GM21737 (cell line): ENCODE measurements at regions not wholly inside any gene's neighbourhood (a gene's known extent, or its start where the extent isn't known, plus 50 kb on each side); places are given as distances from the start of the nearest gene placed in this dataset.

ENCODE experiments used
- ATAC-seq: cut with Tn5 transposase; IDR thresholded peaks from one replicate; pipeline ENCODE4 v1.9.1; 2021; ENCODE audit warnings: mild to moderate bottlenecking, moderate library complexity; ENCODE audit not compliant: unreplicated experiment

DNA sequence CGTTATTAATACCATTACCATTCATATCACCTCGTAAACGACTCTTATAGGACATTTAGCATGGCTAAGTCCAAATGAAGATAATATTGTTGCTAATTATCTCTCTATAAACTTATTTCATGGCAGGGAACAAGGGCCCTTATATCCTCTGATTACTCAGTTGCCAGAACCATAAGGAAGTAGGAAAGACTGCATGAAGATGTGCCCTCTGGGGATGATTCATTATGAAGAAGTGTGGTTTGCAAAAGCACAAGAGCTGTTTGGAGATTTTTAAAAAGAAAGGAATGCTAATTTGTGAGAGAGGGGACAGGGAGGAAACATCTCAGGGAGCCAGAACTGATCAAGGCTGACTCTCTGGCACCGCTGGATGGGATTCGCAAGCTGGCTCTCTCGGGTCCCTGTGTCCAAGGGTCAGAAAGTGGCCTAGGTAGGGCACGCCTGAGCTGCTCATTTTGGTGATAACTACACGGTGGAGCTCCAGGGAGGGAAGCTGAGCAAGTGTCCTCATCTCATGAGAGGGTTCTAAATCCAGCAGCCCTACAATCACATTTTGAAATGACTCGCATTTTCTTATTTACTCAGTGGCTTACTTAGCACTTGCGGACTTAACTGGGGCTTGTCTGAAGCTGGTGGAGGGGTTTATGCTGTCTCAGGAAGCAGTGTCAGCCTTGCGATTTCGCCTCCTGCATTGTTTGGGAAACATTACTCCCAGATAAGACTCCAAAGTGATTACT lies 136.8 kb downstream of the C5orf15 start:
- ATAC-seq = no peak

DNA sequence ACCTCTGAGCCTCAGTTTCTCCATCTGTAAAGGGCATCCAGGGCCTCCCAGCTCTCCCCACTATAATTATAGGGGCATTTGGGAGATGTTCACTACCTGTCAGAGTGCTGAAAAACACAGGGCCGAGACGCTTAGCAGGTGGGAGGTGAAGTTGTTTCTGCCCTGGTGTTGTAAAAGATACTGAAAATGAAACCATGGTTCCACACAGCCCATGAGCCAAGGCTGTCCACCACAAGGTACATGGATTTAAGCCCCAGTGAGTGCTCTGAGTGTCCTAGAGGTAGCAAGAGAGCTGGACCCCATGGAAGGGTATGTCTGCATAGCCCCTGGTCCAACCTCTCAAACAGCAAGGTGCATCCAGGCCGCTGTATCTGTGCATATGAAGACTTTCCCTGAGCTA lies 137.5 kb downstream of the C5orf15 start:
- no peak for ATAC-seq

DNA sequence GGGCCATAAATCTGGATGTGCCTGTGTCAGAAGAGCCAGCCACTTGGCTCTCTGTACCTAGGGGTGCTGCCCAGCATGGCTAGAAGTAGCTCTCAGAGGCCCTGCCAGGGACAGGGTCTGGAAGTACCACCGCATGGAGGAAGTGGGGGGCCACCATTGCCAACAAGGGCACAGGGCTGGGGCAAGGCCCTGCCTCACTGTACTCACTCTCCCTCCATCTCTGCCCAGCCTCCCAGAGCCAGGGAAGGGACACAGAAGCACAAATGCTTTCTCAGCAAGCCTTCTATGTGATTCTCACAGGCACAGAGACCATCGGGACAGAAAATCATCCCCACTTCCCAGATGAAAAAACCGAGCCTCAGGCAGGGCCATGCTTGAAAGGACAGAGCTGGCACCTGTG lies 138.1 kb downstream of the C5orf15 start:
- ATAC-seq = no peak

DNA sequence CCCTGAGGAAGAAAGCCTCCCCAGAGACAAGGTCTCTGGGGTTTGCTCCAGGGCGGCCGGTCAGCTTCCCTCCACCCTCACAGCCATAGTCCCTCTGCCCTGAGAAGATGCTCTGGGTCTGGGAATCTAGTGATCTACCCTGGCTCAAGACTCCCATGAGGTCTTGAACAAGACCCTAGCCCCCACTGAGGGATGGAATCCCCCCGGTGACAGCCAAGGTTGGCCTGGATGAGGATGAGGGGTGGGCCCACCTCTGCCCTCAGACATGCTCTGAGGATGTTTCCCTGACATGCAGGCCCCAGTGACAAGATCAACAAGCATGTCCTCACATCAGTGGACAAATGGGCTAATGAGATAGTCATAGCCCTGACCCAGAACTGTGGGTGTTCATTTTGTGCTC lies 138.6 kb downstream of the C5orf15 start:
- no peak for ATAC-seq

DNA sequence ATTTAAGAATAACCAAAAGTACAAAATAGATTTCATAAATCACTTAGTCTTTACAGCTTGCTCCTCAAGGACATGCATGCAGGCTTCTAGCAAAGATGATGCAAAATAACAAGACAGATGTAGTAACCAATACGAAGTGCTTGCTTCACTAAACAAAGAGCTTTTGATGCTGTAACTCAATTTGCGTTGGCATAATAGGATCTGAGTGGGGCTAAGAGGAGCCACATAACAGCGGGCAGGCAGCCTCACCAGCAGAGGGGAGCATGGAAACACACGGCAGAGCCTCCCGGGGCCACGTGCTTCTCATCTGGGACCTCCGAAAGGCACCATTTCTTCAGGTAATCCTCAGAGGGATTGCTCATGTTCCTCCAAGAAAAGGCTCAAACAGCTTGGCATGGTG lies 139.7 kb downstream of the C5orf15 start:
- ATAC-seq = no peak

DNA sequence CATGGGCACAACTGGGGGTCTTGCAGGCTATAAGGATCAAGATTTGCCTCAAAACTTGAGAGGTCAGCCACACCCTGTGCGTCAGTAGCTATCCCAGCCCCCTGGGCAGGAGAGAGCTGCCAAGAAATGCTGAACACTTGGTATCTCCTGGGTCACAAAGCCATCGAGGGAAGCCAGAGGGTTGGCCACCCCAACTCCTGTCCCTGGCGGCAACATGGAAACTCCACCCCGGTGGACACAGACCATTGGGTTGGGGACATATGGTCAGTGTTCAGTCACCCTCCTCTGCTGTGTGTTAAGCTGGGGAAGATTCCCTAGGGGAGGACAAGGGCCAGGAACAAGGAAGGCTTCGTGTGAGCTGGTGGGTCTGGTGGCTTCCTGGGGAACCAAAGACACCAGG lies 140.6 kb downstream of the C5orf15 start:
- ATAC-seq = no peak

DNA sequence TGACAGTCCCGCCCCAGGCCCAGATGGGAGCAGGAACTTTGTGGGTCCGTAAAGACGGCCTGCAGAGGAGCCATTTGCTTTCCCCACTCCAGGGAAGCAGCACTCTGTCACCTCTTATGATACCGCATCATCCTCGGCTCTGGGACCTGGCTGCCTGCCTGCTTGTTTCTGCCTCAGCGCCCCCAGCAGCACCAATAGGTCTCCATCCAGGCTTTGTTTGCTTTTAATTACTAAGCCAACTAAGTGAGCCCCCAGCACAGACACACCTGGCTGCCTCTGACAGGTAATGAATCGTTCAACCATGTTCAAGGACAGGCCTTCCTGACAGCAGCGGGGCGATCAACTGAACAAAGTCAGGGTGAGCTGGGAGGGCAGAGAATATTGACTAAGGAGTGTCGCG lies 141.4 kb downstream of the C5orf15 start:
- no peak for ATAC-seq

DNA sequence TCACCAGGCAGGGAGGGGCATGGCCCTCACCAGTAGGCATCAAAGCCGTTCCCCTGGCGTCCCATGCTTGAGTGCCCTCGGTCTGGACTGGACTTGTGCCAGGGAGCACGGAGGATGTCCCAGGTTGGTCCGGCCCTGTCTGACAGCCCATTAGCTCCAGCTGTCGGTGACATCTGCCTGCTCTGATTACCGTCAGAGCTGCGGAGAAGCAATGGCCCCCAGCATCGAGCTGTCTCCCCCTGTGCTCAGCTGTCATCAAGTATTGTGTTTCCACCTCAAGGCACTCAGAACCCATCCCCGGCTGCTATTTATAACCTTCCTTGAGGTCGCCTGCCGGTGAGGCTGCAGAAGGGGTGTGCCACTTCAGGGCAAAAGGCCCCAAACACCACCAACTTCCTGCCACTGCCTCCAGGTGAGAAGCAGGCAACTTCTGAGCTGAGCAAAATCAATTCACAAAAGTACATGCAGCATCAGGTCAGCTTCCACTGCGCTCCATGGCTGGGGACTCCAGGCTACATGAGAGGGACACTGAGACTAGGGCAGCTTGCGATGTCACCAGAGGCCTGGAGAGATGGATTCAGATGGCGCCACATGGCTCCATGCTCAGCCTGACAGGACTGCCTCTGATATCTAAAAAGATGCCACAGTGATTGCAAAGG lies 142.7 kb downstream of the C5orf15 start:
- peak; percentile 34 for ATAC-seq

DNA sequence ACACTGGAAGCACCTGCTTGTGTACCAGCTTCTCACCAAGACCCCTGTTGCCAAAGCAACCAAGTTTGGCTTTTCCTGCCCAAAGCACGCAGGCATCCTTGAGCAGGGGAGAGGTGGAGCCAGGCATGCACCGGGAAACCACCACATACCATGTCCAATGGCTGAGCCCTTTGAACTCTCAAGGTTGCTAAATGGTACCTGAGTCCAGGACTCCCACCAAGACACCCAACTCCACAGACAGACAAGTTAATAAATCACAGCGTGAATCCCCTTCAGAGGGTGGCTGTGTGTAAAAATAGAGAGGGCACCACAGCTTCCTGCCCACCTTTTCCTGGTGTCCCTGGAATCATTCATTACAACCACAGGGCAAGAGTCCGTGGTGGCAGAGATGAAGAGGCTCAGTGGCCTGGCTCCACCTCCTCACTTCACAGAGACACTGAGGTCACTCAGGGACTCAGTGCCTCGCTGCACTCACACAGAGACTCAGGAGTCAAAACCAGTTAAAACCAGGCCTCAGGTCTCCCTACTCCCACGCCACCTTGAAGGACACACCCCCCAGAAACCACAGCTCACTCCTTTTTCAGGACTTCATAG lies 143.7 kb downstream of the C5orf15 start:
- peak; percentile 53 for ATAC-seq

DNA sequence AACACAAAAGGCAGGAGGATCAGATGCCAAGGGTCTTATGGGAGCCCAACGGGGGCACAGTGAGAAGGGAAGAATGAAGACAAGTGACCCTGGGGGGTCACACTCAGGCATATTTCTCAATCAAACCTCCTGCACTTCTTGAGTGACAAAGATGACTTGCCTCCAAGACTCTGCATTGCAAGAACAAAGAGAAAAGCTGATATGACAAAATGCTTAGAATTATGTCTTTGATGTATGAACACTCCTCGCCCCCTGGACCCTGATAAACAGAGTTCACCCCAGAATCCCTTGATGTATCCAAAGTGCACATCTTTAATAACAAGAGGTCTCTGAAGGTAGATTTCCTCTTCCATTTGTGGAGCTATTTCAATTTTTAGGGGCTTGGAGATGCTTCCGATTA lies 146.5 kb downstream of the C5orf15 start:
- ATAC-seq = no peak

DNA sequence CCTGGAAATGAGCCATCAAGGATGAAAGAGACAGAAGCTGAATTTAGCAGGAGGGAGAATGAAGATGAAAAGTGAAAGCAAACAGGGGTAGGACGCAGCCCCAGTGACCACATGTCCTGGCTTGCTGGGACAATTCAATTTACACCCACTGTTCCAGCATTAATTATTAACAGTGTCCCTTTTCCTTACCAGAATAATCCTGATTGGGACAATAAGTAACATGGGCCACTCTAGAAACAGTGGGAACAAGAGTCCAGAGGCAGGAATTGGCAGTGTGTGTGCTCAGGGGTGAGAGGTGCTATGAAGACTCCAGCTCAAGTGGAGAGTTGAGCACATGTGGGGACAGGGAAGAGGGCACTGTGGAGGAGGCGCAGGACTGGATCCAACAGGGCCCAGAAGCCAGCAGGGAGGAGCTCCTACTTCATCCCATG lies 147.1 kb downstream of the C5orf15 start:
- no peak for ATAC-seq

DNA sequence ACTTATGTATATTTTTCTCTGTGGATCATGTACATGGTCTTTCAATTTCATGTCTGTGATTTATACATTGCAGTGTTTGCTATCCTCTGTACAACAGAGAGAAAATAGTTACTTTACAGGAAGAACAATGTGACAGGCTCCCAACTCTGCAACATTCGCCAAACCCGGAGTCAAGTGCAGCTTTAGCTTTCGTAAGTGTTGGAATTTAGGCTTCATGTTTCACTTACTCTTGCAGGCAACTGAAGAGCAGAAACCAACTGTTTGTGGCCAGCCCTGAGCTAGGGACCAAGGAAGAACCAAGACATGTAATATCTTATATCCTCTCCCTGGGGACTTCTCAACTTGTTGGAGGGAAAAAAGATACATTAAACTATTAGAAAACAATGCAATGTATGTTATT lies 147.9 kb downstream of the C5orf15 start:
- ATAC-seq = no peak

DNA sequence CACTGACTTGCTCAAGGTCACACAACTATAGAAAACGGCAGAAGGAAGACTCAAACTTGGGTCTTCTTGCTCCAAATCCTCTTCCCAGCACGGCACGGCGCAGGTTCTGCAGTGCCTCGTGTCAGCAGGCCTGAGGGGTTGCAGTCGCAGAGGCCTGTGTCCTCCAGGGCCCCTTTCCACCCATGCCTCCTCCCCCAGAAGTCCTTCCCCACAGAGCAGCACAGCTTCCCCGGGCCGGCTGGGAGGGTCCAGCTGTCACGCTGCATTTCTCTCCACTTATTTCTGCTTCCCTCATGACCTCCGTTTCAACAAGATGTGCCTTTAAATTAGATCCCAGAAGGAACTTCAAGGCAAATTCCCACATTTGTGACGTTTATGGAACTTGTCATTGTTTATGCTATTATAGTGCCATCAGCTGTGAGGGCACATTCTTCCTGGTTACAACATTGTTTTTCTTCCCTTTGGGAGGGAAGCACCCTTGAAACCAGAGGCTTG lies 148.4 kb downstream of the C5orf15 start:
- no peak for ATAC-seq

DNA sequence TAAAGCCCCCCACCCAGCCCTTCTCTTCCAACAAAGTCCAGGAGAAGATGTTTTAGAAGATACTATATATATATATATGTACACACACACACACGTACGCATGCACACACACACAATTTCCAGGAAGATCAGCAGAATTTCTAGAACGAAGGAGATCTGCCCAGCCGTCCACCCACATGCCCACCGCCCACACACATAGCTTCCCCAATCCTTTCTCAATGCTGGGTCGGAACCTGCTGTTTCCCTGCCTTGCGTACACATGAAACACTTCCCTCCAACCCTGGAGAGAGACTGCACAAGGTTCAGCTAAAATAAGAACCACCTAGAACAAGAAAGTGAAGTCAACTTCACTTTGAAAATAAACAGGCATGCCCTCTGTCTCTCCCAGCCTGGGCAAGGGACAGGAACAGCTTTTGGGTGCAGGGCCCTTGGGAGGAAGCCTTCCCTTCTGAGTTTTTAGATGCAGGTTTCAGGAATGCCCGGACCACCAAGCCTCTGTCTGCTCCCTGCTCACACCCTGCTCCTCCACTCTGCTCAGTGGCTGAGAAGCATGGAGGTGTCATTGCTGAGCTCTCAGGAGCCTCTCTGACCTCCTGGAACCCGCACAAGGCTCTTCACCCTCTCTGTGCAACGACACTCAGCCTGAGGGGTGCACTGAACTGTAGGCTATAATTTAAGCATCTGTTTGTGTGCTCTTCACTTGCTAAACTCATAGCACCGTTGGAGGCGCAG lies 149.4 kb downstream of the C5orf15 start:
- no peak for ATAC-seq

DNA sequence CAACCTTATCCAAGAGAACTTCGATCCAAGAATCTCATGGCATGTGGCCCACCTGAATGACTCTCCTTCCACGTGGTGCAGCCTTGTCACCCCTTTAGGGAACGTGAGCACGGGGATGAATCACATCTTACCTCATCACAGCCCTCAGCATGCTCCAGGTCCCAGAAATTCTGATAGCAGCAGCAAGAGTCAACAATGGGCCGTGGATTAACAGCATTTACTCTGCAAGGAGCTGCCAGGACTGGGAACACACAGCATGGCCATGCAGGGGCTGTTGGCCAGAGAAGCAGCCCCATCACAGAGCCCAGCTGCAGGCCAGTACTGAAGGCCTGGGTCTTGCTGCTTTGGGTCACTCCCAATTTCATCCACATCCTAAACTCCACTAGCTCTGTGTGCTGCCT lies 150.4 kb downstream of the C5orf15 start:
- no peak for ATAC-seq

DNA sequence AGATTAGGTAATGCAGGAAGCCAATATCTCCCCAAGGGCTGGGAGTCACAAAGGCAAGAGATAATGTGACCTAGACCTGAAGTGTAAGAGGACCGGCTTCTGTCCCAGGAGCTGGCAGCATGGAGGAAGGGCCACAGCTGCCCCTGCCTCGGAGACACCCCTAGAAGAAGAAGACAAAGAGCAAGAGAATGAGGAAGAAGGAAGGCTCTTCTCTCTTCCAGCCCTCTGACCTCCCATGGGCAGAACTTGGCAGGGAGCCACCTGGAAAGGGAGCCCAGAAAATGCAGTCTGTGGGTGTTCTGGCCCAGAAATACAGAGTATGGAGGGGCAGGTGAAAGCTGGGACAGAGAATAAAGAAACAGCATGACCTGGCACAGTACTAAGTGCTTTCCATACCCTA lies 151.0 kb downstream of the C5orf15 start:
- no peak for ATAC-seq

DNA sequence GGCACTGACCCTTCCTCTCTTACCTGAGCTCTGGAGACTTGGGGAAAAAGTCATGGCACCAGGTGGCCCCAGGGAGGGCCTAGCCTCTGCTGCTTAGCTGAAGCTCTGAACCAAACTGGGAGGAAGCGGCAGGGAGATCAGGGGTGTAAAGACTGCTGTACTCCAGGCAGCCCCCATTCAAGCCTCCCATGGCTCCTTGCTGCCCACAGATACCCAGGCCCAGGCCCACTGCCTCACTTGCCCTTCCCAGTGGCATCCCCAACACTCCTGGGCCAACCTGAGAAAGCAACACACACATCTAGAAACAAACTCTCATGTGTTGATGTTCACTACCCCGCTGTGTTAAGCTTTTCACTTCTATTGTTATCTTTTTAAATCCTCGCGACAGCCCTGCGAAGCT lies 151.6 kb downstream of the C5orf15 start:
- ATAC-seq = no peak

DNA sequence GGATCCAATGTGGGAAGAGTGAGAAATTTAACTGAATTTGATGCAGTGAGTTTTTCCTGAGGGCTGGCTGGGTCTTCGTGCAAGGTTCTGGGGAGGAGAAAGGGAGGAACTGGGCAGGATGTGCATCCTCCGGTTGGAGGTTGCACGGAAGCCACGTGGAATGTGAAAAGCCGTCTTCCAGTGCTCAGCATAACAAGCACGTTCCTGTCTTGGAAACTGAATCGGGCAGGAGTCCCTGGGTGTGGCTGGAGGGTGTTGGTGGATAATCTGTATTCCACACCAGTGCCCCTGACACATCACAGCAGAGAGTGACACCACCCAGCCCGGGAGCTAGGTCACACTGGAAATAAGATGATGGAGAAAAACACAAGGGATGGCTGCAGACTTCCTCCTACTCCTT lies 154.3 kb downstream of the C5orf15 start:
- ATAC-seq = no peak

DNA sequence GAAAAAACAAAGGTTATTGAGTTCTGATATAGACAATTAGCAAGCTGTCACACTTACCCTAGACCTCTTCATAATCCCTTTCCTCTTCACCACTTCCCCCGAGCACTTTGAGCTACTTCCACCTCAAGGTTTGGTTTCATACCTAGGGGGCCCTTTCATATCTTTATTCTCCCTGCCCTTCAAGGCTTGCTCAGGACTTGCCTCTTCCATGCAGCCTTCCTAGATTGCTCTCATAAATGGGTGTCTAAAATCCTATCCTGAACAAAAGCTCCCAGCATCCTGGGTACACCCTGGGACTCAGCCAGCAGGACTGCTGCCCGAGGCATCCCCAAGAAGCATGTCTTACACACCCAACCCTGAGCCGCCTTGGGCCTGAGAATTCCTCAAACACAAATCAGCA lies 157.3 kb downstream of the C5orf15 start:
- no peak for ATAC-seq

DNA sequence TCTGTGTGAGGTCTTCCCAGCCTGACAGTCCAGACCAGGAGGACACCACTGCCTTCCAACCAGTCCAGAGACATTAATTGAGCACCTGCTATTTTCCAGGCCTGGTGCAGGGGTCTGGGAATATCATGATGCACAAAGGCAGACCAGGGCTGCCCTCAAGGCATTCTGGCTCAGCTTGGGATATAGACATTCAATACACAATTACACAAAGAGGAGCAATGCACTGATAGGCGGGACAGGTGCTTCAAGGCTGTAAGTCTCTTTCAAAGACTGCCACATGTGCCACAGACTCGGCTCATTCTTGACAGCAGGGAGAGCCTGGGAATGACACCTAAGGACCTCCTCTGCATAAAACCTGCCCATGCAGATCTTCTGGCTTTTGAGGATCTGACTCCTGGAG lies 158.6 kb downstream of the C5orf15 start:
- no peak for ATAC-seq

DNA sequence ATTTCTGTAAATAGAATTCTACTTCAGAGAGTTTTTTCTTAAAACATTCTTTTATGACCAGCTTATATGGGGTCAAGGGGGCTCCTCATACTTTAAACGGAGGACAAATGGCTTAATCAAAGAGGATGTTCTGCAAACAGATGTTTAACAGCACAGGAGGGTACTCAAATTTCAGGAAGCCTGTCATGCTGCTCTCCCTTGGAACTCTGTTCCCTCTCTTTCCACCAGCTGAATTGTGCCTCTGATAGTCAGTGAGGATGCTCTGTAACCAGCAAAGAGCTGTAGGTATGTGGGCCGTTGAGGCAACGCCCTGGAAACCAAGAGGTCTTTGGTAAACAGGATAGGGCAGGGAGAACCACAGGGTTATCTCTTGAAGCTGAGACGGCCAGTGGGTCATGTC lies 161.1 kb downstream of the C5orf15 start:
- ATAC-seq = no peak

DNA sequence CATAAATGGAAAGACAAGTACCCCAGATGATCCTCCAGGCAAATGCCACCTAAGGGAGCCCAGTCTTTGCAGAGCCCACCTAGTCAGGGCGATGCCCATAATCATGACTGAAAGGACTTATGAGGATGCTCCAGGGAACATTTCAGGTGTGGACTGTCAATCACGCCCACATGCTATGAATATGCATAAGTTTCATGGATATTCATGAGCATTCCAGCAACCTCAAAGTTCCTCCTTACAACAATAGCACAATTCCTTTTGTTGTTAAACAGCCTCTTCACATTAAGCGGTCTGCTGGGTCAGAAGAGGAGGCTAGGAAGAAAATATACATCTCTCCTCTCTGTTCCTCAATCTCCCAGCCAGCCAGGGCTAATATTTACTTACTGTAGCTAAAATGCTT lies 161.6 kb downstream of the C5orf15 start:
- ATAC-seq = no peak
